GM12891 (cell line): ENCODE measurements at regions not wholly inside any gene's neighbourhood (a gene's known extent, or its start where the extent isn't known, plus 50 kb on each side); places are given as distances from the start of the nearest gene placed in this dataset.

Experiments used
- DNase-seq: peaks from one replicate; pipeline ENCODE4 v3.0.0; 2011; ENCODE audit warnings: low spot score; ENCODE audit not compliant: insufficient read length
- FAIRE-seq: peaks from 2 replicates; lab custom pipeline; 2011; peaks lifted over from hg19 to GRCh38; lab: Jason Lieb, UNC
- PAX5 ChIP-seq: IDR thresholded peaks from 2 replicates; pipeline ENCODE4 v1.6.1; 2011; ENCODE audit warnings: low read length, moderate library complexity, mild to moderate bottlenecking; ENCODE audit not compliant: insufficient read depth, severe bottlenecking
- POLR2A ChIP-seq: IDR thresholded peaks from 2 replicates; pipeline ENCODE4 v1.6.1; 2011; ENCODE audit warnings: low read depth, low read length, control low read depth
- POLR2AphosphoS5 ChIP-seq: IDR thresholded peaks from 2 replicates; pipeline ENCODE4 v1.6.1; 2011; ENCODE audit warnings: low read depth, low read length, control low read depth
- POU2F2 ChIP-seq: IDR thresholded peaks from 2 replicates; pipeline ENCODE4 v1.6.1; 2011; ENCODE audit warnings: low read depth, mild to moderate bottlenecking, control low read depth, low read length, moderate library complexity
- SPI1 ChIP-seq: IDR thresholded peaks from 2 replicates; pipeline ENCODE4 v1.6.1; 2011; ENCODE audit warnings: low read depth, low read length, control low read depth
- TAF1 ChIP-seq: IDR thresholded peaks from 2 replicates; pipeline ENCODE4 v1.6.1; 2011; ENCODE audit warnings: low read depth, low read length, control low read depth

GRCh38 chr4:58477513-58477912, 1367.3 kb upstream of the IGFBP7 start:
- DNase-seq = no peak
- no peak for FAIRE-seq
- TF ChIP-seq PAX5 = no peak

GRCh38 chr4:58475097-58475496, 1364.9 kb upstream of the IGFBP7 start:
- FAIRE-seq = no peak
- TF ChIP-seq TAF1 = no peak
- no peak for TF ChIP-seq POLR2AphosphoS5
- TF ChIP-seq PAX5 = no peak
- TF ChIP-seq POLR2A = no peak
- TF ChIP-seq POU2F2 = no peak
- no peak for TF ChIP-seq SPI1
- no peak for DNase-seq

GRCh38 chr4:58465031-58465430, 1354.8 kb upstream of the IGFBP7 start:
- FAIRE-seq = no peak
- no peak for DNase-seq

GRCh38 chr4:58456727-58457384, 1346.7 kb upstream of the IGFBP7 start:
- TF ChIP-seq POU2F2 = no peak
- FAIRE-seq = no peak
- DNase-seq = no peak

More at GRCh38 chr4:58465031-58465430, 1354.8 kb upstream of the IGFBP7 start:
- TF ChIP-seq POLR2AphosphoS5 (no peak), PAX5 (no peak), POLR2A (no peak), SPI1 (no peak), TAF1 (no peak), POU2F2 (no peak)

- no peak for TF ChIP-seq POU2F2
- TF ChIP-seq POLR2A = no peak
- no peak for TF ChIP-seq SPI1
- no peak for TF ChIP-seq POLR2AphosphoS5
- TF ChIP-seq PAX5 = no peak
- TF ChIP-seq TAF1 = no peak
- no peak for FAIRE-seq
- no peak for DNase-seq
Observed at GRCh38 chr4:58453956-58454355, 1343.8 kb upstream of the IGFBP7 start.

- DNase-seq (no peak), FAIRE-seq (no peak)
- TF ChIP-seq POU2F2 = no peak
- TF ChIP-seq SPI1 = no peak
- TF ChIP-seq POLR2AphosphoS5 = no peak
- TF ChIP-seq POLR2A = no peak
- no peak for TF ChIP-seq TAF1
- TF ChIP-seq PAX5 = no peak
Observed at GRCh38 chr4:58451707-58452106, 1341.5 kb upstream of the IGFBP7 start.

GRCh38 chr4:58435871-58436270, 1325.7 kb upstream of the IGFBP7 start:
- DNase-seq (no peak), FAIRE-seq (no peak)
- TF ChIP-seq POLR2AphosphoS5 (no peak), SPI1 (no peak), POLR2A (no peak), TAF1 (no peak), PAX5 (no peak), POU2F2 (no peak)

- TF ChIP-seq PAX5 (no peak), SPI1 (no peak), POLR2AphosphoS5 (no peak), POLR2A (no peak), TAF1 (no peak), POU2F2 (no peak)
- FAIRE-seq (no peak), DNase-seq (no peak)
Observed at GRCh38 chr4:58413849-58414248, 1303.7 kb upstream of the IGFBP7 start.

- no peak for FAIRE-seq
- no peak for DNase-seq
Observed at GRCh38 chr4:58411904-58412303, 1301.7 kb upstream of the IGFBP7 start.

GRCh38 chr4:58406762-58407161, 1296.6 kb upstream of the IGFBP7 start:
- DNase-seq (no peak), FAIRE-seq (no peak)
- TF ChIP-seq PAX5 (no peak), POU2F2 (no peak), TAF1 (no peak)

More at GRCh38 chr4:58411904-58412303, 1301.7 kb upstream of the IGFBP7 start:
- no peak for TF ChIP-seq PAX5
- TF ChIP-seq TAF1 = no peak
- TF ChIP-seq POLR2AphosphoS5 = no peak
- no peak for TF ChIP-seq POU2F2
- no peak for TF ChIP-seq POLR2A
- no peak for TF ChIP-seq SPI1

GRCh38 chr4:58368221-58368620, 1258.0 kb upstream of the IGFBP7 start:
- DNase-seq (no peak), FAIRE-seq (no peak)
- TF ChIP-seq PAX5 (no peak), POU2F2 (no peak), TAF1 (no peak), SPI1 (no peak), POLR2AphosphoS5 (no peak), POLR2A (no peak)

GRCh38 chr4:58360354-58361133, 1250.4 kb upstream of the IGFBP7 start:
- TF ChIP-seq POU2F2 (no peak), PAX5 (no peak), POLR2AphosphoS5 (no peak), SPI1 (no peak), TAF1 (no peak), POLR2A (no peak)
- FAIRE-seq = no peak
- DNase-seq = no peak
